GM12878 (cell line): ENCODE measurements at regions not wholly inside any gene's neighbourhood (a gene's known extent, or its start where the extent isn't known, plus 50 kb on each side); places are given as distances from the start of the nearest gene placed in this dataset.

ENCODE experiments used
- BHLHE40 ChIP-seq, 2 experiments: fragments of 450-650 bp in 1 of 2; IDR thresholded peaks; 2 replicates each; pipeline ENCODE4 v1.6.1; 2011 to 2017; ENCODE audit warnings: low read depth in 2 of 2, borderline replicate concordance in 1 of 2, improper control_type of control experiment in 1 of 2, low read length in 1 of 2, mild to moderate bottlenecking in 1 of 2
- CBX3 ChIP-seq: fragments of 200-600 bp; sonication (generic); IDR thresholded peaks from 2 replicates; pipeline ENCODE4 v1.6.1; 2016; ENCODE audit warnings: low read depth, borderline replicate concordance
- CEBPB ChIP-seq, 2 experiments: fragments of 150-350 bp in 1 of 2; IDR thresholded peaks; 2 replicates each; pipeline ENCODE4 v1.6.1; 2012 to 2014; ENCODE audit warnings: low read depth in 2 of 2, low read length in 2 of 2, borderline replicate concordance in 1 of 2, inconsistent platforms in 1 of 2
- E2F4 ChIP-seq: IDR thresholded peaks from 2 replicates; pipeline ENCODE4 v1.6.1; 2012; ENCODE audit warnings: low read depth, low read length, improper control_type of control experiment
- ETV6 ChIP-seq, 2 experiments: fragments of 450-650 bp in 1 of 2; IDR thresholded peaks in 1 of 2; conservative IDR thresholded peaks in 1 of 2; 2 replicates each; pipeline ENCODE4 v1.6.1; 2014; ENCODE audit warnings: antibody characterized with exemption in 1 of 2, borderline replicate concordance in 1 of 2, low read depth in 1 of 2, mild to moderate bottlenecking in 1 of 2, moderate library complexity in 1 of 2
- FOXK2 ChIP-seq: fragments of 450-650 bp; IDR thresholded peaks from 2 replicates; pipeline ENCODE4 v1.6.1; 2017; ENCODE audit warnings: mild to moderate bottlenecking, moderate library complexity
- HDAC2 ChIP-seq: fragments of 200-600 bp; sonication (generic); IDR thresholded peaks from 2 replicates; pipeline ENCODE4 v1.6.1; 2017
- IRF5 ChIP-seq: fragments of 450-650 bp; IDR thresholded peaks from 2 replicates; pipeline ENCODE4 v1.6.1; 2017; ENCODE audit warnings: borderline replicate concordance
- MLLT1 ChIP-seq: fragments of 450-650 bp; IDR thresholded peaks from 2 replicates; pipeline ENCODE4 v1.6.1; 2016; ENCODE audit warnings: mild to moderate bottlenecking
- MXI1 ChIP-seq: fragments of 150-350 bp; IDR thresholded peaks from 2 replicates; pipeline ENCODE4 v1.6.1; 2011; ENCODE audit warnings: low read depth, mild to moderate bottlenecking, inconsistent platforms, low read length, improper control_type of control experiment
- MYB ChIP-seq: fragments of 150-350 bp; IDR thresholded peaks from 2 replicates; pipeline ENCODE4 v1.6.1; 2014; ENCODE audit warnings: mild to moderate bottlenecking, low read depth, low read length, borderline replicate concordance
- RAD21 ChIP-seq: IDR thresholded peaks from 2 replicates; pipeline ENCODE4 v1.6.1; 2011; ENCODE audit warnings: mild to moderate bottlenecking, low read depth, low read length, moderate library complexity; ENCODE audit not compliant: insufficient read depth
- RELB ChIP-seq: fragments of 450-650 bp; IDR thresholded peaks from 2 replicates; pipeline ENCODE4 v1.6.1; 2017; ENCODE audit warnings: low read depth, mild to moderate bottlenecking, moderate library complexity
- SIN3A ChIP-seq: IDR thresholded peaks from 2 replicates; pipeline ENCODE4 v1.6.1; 2012; ENCODE audit warnings: low read depth, low read length, improper control_type of control experiment
- SPI1 ChIP-seq: IDR thresholded peaks from 2 replicates; pipeline ENCODE4 v1.6.1; 2011; ENCODE audit warnings: low read depth, mild to moderate bottlenecking, low read length, moderate library complexity, borderline replicate concordance; ENCODE audit not compliant: insufficient read depth
- TAF1 ChIP-seq: IDR thresholded peaks from 2 replicates; pipeline ENCODE4 v1.6.1; 2011; ENCODE audit warnings: mild to moderate bottlenecking, low read depth, low read length, borderline replicate concordance
- TCF12 ChIP-seq: IDR thresholded peaks from 2 replicates; pipeline ENCODE4 v1.6.1; 2011; ENCODE audit warnings: low read depth, mild to moderate bottlenecking, low read length
- ZBTB11 ChIP-seq: fragments of 450-650 bp; formaldehyde crosslinking; IDR thresholded peaks from 2 replicates; pipeline ENCODE4 v1.5.0; 2022; ENCODE audit warnings: mild to moderate bottlenecking, missing genetic modification characterization
- ZNF207 ChIP-seq: fragments of 450-650 bp; IDR thresholded peaks from 2 replicates; pipeline ENCODE4 v1.6.1; 2014; ENCODE audit warnings: antibody characterized with exemption, mild to moderate bottlenecking, borderline replicate concordance
- ZNF217 ChIP-seq: fragments of 450-650 bp; IDR thresholded peaks from 2 replicates; pipeline ENCODE4 v1.6.1; 2017; ENCODE audit warnings: antibody characterized with exemption, mild to moderate bottlenecking

GRCh38 chr2:64831134-64831976 is 157.8 kb upstream of the SLC1A4 start (continued):
- no peak; the same call in 1 of the 2 replicates for TF ChIP-seq SPI1
- no peak for TF ChIP-seq HDAC2
- no peak for TF ChIP-seq FOXK2
- TF ChIP-seq ETV6 (conservative IDR thresholded peaks at IDR 0.05 in 1 of 2, IDR thresholded peaks at IDR 0.05 in 1 of 2; ENCODE audit: borderline replicate concordance in 1 of 2, low read depth in 1 of 2) = peak in 1 of 2 experiments; percentile 53; a peak in 1 of 4 replicates
- peak; percentile 99 for TF ChIP-seq BHLHE40 (IDR thresholded peaks at IDR 0.05; ENCODE audit: borderline replicate concordance in 1 of 2, low read depth in 2 of 2, low read length in 1 of 2)
- TF ChIP-seq CBX3 = no peak
- TF ChIP-seq MYB = no peak
- 0 out of 2 replicates have a peak, but pooled peaks have one; percentile 14 for TF ChIP-seq SIN3A
- peak; percentile 67 for TF ChIP-seq RELB
- no peak for TF ChIP-seq TAF1
- no peak for TF ChIP-seq ZNF217
- TF ChIP-seq CEBPB (IDR thresholded peaks at IDR 0.05; ENCODE audit: borderline replicate concordance in 1 of 2, low read depth in 2 of 2, low read length in 2 of 2) = no peak
- TF ChIP-seq MLLT1 = 0 out of 2 replicates have a peak, but pooled peaks have one; percentile 17
- no peak for TF ChIP-seq TCF12
- TF ChIP-seq ZBTB11 = no peak
- no peak; the same call in 1 of the 2 replicates for TF ChIP-seq ZNF207
- no peak for TF ChIP-seq E2F4
- no peak for TF ChIP-seq IRF5
- peak; percentile 85 for TF ChIP-seq RAD21
- peak; percentile 16; the same call in 1 of the 2 replicates for TF ChIP-seq MXI1
